GM19395 (cell line): ENCODE measurements at regions not wholly inside any gene's neighbourhood (a gene's known extent, or its start where the extent isn't known, plus 50 kb on each side); places are given as distances from the start of the nearest gene placed in this dataset.
"Not testable (repeated sequence)": the region's sequence is repeated elsewhere in the genome, so short reads cannot be mapped to it uniquely, and the experiment has no call there.

Experiments used
- ATAC-seq: cut with Tn5 transposase; IDR thresholded peaks from one replicate; pipeline ENCODE4 v1.9.1; 2021; ENCODE audit warnings: mild to moderate bottlenecking, moderate library complexity; ENCODE audit not compliant: unreplicated experiment

GRCh38 chr5:21360754-21361153 is 1372.8 kb upstream of the CDH18 start:
- ATAC-seq, result not testable (repeated sequence)

GRCh38 chr5:21341948-21342261 is 1353.9 kb upstream of the CDH18 start:
- not testable (repeated sequence) for ATAC-seq

GRCh38 chr5:21341203-21341947 is 1353.4 kb upstream of the CDH18 start:
- not testable (repeated sequence) for ATAC-seq

GRCh38 chr5:21340233-21340632 is 1352.2 kb upstream of the CDH18 start:
- not testable (repeated sequence) for ATAC-seq

GRCh38 chr5:21336478-21336877 is 1348.5 kb upstream of the CDH18 start:
- not testable (repeated sequence) for ATAC-seq

GRCh38 chr5:21315376-21315775 is 1327.4 kb upstream of the CDH18 start:
- ATAC-seq, result not testable (repeated sequence)

GRCh38 chr5:21301205-21301604 is 1313.2 kb upstream of the CDH18 start:
- ATAC-seq, result not testable (repeated sequence)

GRCh38 chr5:21274361-21274760 is 1286.4 kb upstream of the CDH18 start:
- ATAC-seq, result not testable (repeated sequence)

GRCh38 chr5:21263361-21263760 is 1275.4 kb upstream of the CDH18 start:
- ATAC-seq, result no peak

- ATAC-seq, result no peak
Measured at GRCh38 chr5:21254161-21254560, 1266.2 kb upstream of the CDH18 start.

- no peak for ATAC-seq
Measured at GRCh38 chr5:21244982-21245381, 1257.0 kb upstream of the CDH18 start.

- ATAC-seq, result no peak
Measured at GRCh38 chr5:21238786-21239185, 1250.8 kb upstream of the CDH18 start.

GRCh38 chr5:21237461-21237860 is 1249.5 kb upstream of the CDH18 start:
- ATAC-seq, result no peak

- ATAC-seq, result no peak
Measured at GRCh38 chr5:21236971-21237427, 1249.0 kb upstream of the CDH18 start.

GRCh38 chr5:21236104-21236503 is 1248.1 kb upstream of the CDH18 start:
- ATAC-seq, result no peak

GRCh38 chr5:21225223-21226064 is 1237.4 kb upstream of the CDH18 start:
- no peak for ATAC-seq

- ATAC-seq, result no peak
Measured at GRCh38 chr5:21221616-21222015, 1233.6 kb upstream of the CDH18 start.

GRCh38 chr5:21219966-21220365 is 1232.0 kb upstream of the CDH18 start:
- ATAC-seq, result no peak

- no peak for ATAC-seq
Measured at GRCh38 chr5:21219251-21219650, 1231.3 kb upstream of the CDH18 start.

GRCh38 chr5:21212026-21212425 is 1224.0 kb upstream of the CDH18 start:
- ATAC-seq, result no peak

GRCh38 chr5:21209409-21209808 is 1221.4 kb upstream of the CDH18 start:
- ATAC-seq, result no peak

- ATAC-seq, result no peak
Measured at GRCh38 chr5:21199087-21199486, 1211.1 kb upstream of the CDH18 start.
